GM19438 (cell line): ENCODE measurements at regions not wholly inside any gene's neighbourhood (a gene's known extent, or its start where the extent isn't known, plus 50 kb on each side); places are given as distances from the start of the nearest gene placed in this dataset.
"Not testable (repeated sequence)": the region's sequence is repeated elsewhere in the genome, so short reads cannot be mapped to it uniquely, and the experiment has no call there.

Experiments used
- ATAC-seq: cut with Tn5 transposase; IDR thresholded peaks from one replicate; pipeline ENCODE4 v1.9.1; 2021; ENCODE audit warnings: low read depth; ENCODE audit not compliant: unreplicated experiment

- ATAC-seq: no peak
Observed at GRCh38 chr6:137933696-137934095, 66.6 kb downstream of the TNFAIP3 start.

- no peak for ATAC-seq
Observed at GRCh38 chr6:137936798-137937197, 69.7 kb downstream of the TNFAIP3 start.

GRCh38 chr6:137937834-137938233 is 70.8 kb downstream of the TNFAIP3 start:
- no peak for ATAC-seq

- no peak for ATAC-seq
Observed at GRCh38 chr6:137938770-137939379, 71.8 kb downstream of the TNFAIP3 start.

- ATAC-seq: no peak
Observed at GRCh38 chr6:137941995-137942394, 74.9 kb downstream of the TNFAIP3 start.

GRCh38 chr6:137942736-137943135 is 75.7 kb downstream of the TNFAIP3 start:
- no peak for ATAC-seq

GRCh38 chr6:137944381-137944780 is 77.3 kb downstream of the TNFAIP3 start:
- ATAC-seq: not testable (repeated sequence)

- peak; percentile 42 for ATAC-seq
Observed at GRCh38 chr6:137944793-137945498, 77.9 kb downstream of the TNFAIP3 start.

- peak; percentile 40 for ATAC-seq
Observed at GRCh38 chr6:137949686-137950390, 82.8 kb downstream of the TNFAIP3 start.

GRCh38 chr6:137950581-137950980 is 83.5 kb downstream of the TNFAIP3 start:
- ATAC-seq: no peak

- ATAC-seq: peak; percentile 68
Observed at GRCh38 chr6:137951064-137951597, 84.1 kb downstream of the TNFAIP3 start.

GRCh38 chr6:137952247-137952646 is 85.2 kb downstream of the TNFAIP3 start:
- ATAC-seq: no peak

GRCh38 chr6:137953761-137954160 is 86.7 kb downstream of the TNFAIP3 start:
- no peak for ATAC-seq

GRCh38 chr6:137954253-137954652 is 87.2 kb downstream of the TNFAIP3 start:
- no peak for ATAC-seq

GRCh38 chr6:137956098-137956488 is 89.0 kb downstream of the TNFAIP3 start:
- ATAC-seq: no peak

- ATAC-seq: no peak
Observed at GRCh38 chr6:137957471-137957870, 90.4 kb downstream of the TNFAIP3 start.

GRCh38 chr6:137958811-137959565 is 91.9 kb downstream of the TNFAIP3 start:
- ATAC-seq: no peak

GRCh38 chr6:137962725-137963124 is 95.7 kb downstream of the TNFAIP3 start:
- ATAC-seq: no peak

GRCh38 chr6:137964876-137965275 is 97.8 kb downstream of the TNFAIP3 start:
- no peak for ATAC-seq

- ATAC-seq: no peak
Observed at GRCh38 chr6:137967689-137968454, 100.8 kb downstream of the TNFAIP3 start.
